ENCODE measurements at regions not wholly inside any gene's neighbourhood (a gene's known extent, or its start where the extent isn't known, plus 50 kb on each side); places are given as distances from the start of the nearest gene placed in this dataset.

DNA sequence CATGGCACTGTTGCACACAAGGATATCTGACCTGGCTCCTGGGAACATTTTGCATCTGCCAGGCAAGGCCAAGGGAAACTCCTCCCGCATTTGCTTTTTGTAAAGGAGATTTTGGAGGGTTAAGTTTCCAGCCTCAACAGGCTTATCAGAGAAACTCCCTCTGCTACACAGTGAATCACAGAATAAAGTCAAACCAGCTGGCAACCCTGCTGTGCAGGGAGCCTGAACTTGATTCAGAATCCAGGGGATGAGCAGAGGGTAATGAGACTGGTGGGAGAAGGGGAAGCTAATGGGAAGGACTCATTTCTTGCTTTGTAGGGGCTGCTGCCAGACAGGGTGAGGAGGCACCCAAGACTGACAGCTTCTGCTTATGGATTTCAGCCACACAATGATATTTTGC is 185.3 kb upstream of the ISX start:
- TF ChIP-seq, protein P1, sequence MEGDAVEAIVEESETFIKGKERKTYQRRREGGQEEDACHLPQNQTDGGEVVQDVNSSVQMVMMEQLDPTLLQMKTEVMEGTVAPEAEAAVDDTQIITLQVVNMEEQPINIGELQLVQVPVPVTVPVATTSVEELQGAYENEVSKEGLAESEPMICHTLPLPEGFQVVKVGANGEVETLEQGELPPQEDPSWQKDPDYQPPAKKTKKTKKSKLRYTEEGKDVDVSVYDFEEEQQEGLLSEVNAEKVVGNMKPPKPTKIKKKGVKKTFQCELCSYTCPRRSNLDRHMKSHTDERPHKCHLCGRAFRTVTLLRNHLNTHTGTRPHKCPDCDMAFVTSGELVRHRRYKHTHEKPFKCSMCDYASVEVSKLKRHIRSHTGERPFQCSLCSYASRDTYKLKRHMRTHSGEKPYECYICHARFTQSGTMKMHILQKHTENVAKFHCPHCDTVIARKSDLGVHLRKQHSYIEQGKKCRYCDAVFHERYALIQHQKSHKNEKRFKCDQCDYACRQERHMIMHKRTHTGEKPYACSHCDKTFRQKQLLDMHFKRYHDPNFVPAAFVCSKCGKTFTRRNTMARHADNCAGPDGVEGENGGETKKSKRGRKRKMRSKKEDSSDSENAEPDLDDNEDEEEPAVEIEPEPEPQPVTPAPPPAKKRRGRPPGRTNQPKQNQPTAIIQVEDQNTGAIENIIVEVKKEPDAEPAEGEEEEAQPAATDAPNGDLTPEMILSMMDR (IDR thresholded peaks at IDR 0.05 in 8 of 11, conservative IDR thresholded peaks at IDR 0.05 in 3 of 11): no peak
- no peak for TF ChIP-seq POLR2A (IDR thresholded peaks at IDR 0.05)
- TF ChIP-seq POLR2AphosphoS5 (IDR thresholded peaks at IDR 0.05): no peak

All from spleen (tissue), 7 donors.